Smooth muscle cell (in vitro differentiated cells): ENCODE measurements at regions not wholly inside any gene's neighbourhood (a gene's known extent, or its start where the extent isn't known, plus 50 kb on each side); places are given as distances from the start of the nearest gene placed in this dataset.
A peak's percentile ranks its signal among the peaks of the same experiment; 100 is the strongest.

ENCODE experiments used
- DNase-seq: peaks from one replicate; lab custom pipeline; 2025; ENCODE audit not compliant: unreplicated experiment; lab: John Stamatoyannopoulos, UW
- H2AFZ ChIP-seq: fragments of 200-600 bp; sonication (generic); 2 replicates; pipeline ENCODE4 v1.6.0; 2016; ENCODE audit warnings: antibody characterized with exemption, low read depth, mild to moderate bottlenecking
- H3F3A ChIP-seq: fragments of 200-600 bp; sonication (generic); 2 replicates; pipeline ENCODE4 v1.6.0; 2017; ENCODE audit warnings: antibody characterized with exemption, low read depth
- H3K27ac ChIP-seq: fragments of 200-600 bp; sonication (generic); 2 replicates; pipeline ENCODE4 v1.5.1; 2016; ENCODE audit warnings: low read depth, mild to moderate bottlenecking
- H3K27me3 ChIP-seq: fragments of 200-600 bp; sonication (generic); 2 replicates; pipeline ENCODE4 v1.6.1; 2016; ENCODE audit warnings: low read depth, mild to moderate bottlenecking
- H3K36me3 ChIP-seq: fragments of 200-600 bp; sonication (generic); 2 replicates; pipeline ENCODE4 v1.5.1; 2016; ENCODE audit warnings: low read depth
- H3K4me1 ChIP-seq: fragments of 200-600 bp; sonication (generic); 2 replicates; pipeline ENCODE4 v1.5.1; 2016; ENCODE audit warnings: low read depth
- H3K4me2 ChIP-seq: fragments of 200-600 bp; sonication (generic); 2 replicates; pipeline ENCODE4 v1.6.0; 2016; ENCODE audit warnings: mild to moderate bottlenecking
- H3K4me3 ChIP-seq: fragments of 200-600 bp; sonication (generic); 2 replicates; pipeline ENCODE4 v1.5.1; 2016; ENCODE audit warnings: mild to moderate bottlenecking
- H3K79me2 ChIP-seq: fragments of 200-600 bp; sonication (generic); 2 replicates; pipeline ENCODE4 v1.6.0; 2016; ENCODE audit warnings: low read depth, mild to moderate bottlenecking
- H3K9ac ChIP-seq: fragments of 200-600 bp; sonication (generic); 2 replicates; pipeline ENCODE4 v1.6.0; 2016; ENCODE audit warnings: low read depth
- H3K9me3 ChIP-seq: fragments of 200-600 bp; sonication (generic); replicated peaks from 2 replicates; pipeline ENCODE4 v1.5.1; 2016; ENCODE audit warnings: low read depth
- H4K20me1 ChIP-seq: fragments of 200-600 bp; sonication (generic); 2 replicates; pipeline ENCODE4 v1.6.0; 2016; ENCODE audit warnings: low read depth
- CTCF ChIP-seq: fragments of 200-600 bp; sonication (generic); IDR thresholded peaks from 2 replicates; pipeline ENCODE4 v1.5.1; 2017; ENCODE audit warnings: borderline replicate concordance, mild to moderate bottlenecking, antibody characterized with exemption; ENCODE audit not compliant: insufficient read depth, poor library complexity, severe bottlenecking
- WGBS: methylation state at CpG from one replicate; pipeline ENCODE4 v1.1.7; 2016; ENCODE audit warnings: low lambda C conversion rate; 5-methylcytosine and 5-hydroxymethylcytosine counted together

- 89% methylated on average over 9 of the region's 9 CpGs for WGBS
These were observed 112.1 kb downstream of the NCOR2 start for GRCh38 chr12:124455336-124455735.

GRCh38 chr12:124454735-124455134 is 112.7 kb downstream of the NCOR2 start:
- Histone ChIP-seq H4K20me1 (peaks cover 100% of the 10 kb centered on the region), H2AFZ (no peak overlapping the region), H3K9me3 (no peaks in the 10 kb centered on the region), H3K9ac (peak overlapping the region; percentile 14), H3K4me1 (peaks cover 12% of the 10 kb centered on the region), H3K79me2 (peaks cover 29% of the 10 kb centered on the region), H3F3A (peaks cover 2% of the 10 kb centered on the region), H3K4me2 (no peak overlapping the region), H3K27me3 (no peaks in the 10 kb centered on the region), H3K36me3 (no peaks in the 10 kb centered on the region), H3K27ac (peak overlapping the region; percentile 51), H3K4me3 (no peak overlapping the region)
- no peak for TF ChIP-seq CTCF
- WGBS = 58% methylated on average over 13 of the region's 13 CpGs
- DNase-seq = no peak

More at GRCh38 chr12:124455336-124455735, 112.1 kb downstream of the NCOR2 start:
- H3K4me2 ChIP-seq = no peak overlapping the region
- DNase-seq = no peak
- H3K4me1 ChIP-seq = peaks cover 12% of the 10 kb centered on the region
- H3K9ac ChIP-seq = no peak overlapping the region
- TF ChIP-seq CTCF = no peak
- peaks cover 29% of the 10 kb centered on the region for H3K79me2 ChIP-seq
- H3K36me3 ChIP-seq = no peaks in the 10 kb centered on the region
- H2AFZ ChIP-seq = no peak overlapping the region
- peak overlapping the region; percentile 51 for H3K27ac ChIP-seq
- peaks cover 100% of the 10 kb centered on the region for H4K20me1 ChIP-seq
- no peaks in the 10 kb centered on the region for H3K27me3 ChIP-seq
- H3K4me3 ChIP-seq = no peak overlapping the region
- no peaks in the 10 kb centered on the region for H3K9me3 ChIP-seq
- H3F3A ChIP-seq = peaks cover 2% of the 10 kb centered on the region

- Histone ChIP-seq H3K4me2 (no peak overlapping the region), H3K27me3 (no peaks in the 10 kb centered on the region), H3K4me1 (peaks cover 12% of the 10 kb centered on the region), H3K9ac (peak overlapping the region; percentile 14), H3K9me3 (no peaks in the 10 kb centered on the region), H3K4me3 (no peak overlapping the region), H3K27ac (peak overlapping the region; percentile 51), H3K79me2 (peaks cover 30% of the 10 kb centered on the region), H2AFZ (no peak overlapping the region), H3K36me3 (no peaks in the 10 kb centered on the region), H3F3A (peaks cover 2% of the 10 kb centered on the region), H4K20me1 (peaks cover 100% of the 10 kb centered on the region)
- 88% methylated on average over 11 of the region's 11 CpGs for WGBS
- no peak for DNase-seq
- no peak for TF ChIP-seq CTCF
These were observed 113.1 kb downstream of the NCOR2 start for GRCh38 chr12:124454352-124454725.

GRCh38 chr12:124453419-124454351 is 113.7 kb downstream of the NCOR2 start:
- peak; percentile 39 for DNase-seq
- 53% methylated on average over 26 of the region's 27 CpGs for WGBS
- H3K27me3 ChIP-seq = no peaks in the 10 kb centered on the region
- no peak for TF ChIP-seq CTCF
- peaks cover 100% of the 10 kb centered on the region for H4K20me1 ChIP-seq
- peak overlapping the region; percentile 35 for H3K4me2 ChIP-seq
- peaks cover 12% of the 10 kb centered on the region for H3K4me1 ChIP-seq
- H3K9me3 ChIP-seq = no peaks in the 10 kb centered on the region
- H2AFZ ChIP-seq = no peak overlapping the region
- H3K79me2 ChIP-seq = peaks cover 37% of the 10 kb centered on the region
- peak overlapping the region; percentile 51 for H3K27ac ChIP-seq
- H3K9ac ChIP-seq = no peak overlapping the region
- H3F3A ChIP-seq = peaks cover 2% of the 10 kb centered on the region
- no peak overlapping the region for H3K4me3 ChIP-seq
- H3K36me3 ChIP-seq = no peaks in the 10 kb centered on the region
